Activated B cell treated with CpG ODN at 0.5 μM for 24 hours (primary cell): ENCODE measurements at regions not wholly inside any gene's neighbourhood (a gene's known extent, or its start where the extent isn't known, plus 50 kb on each side); places are given as distances from the start of the nearest gene placed in this dataset.
"Not testable (repeated sequence)": the region's sequence is repeated elsewhere in the genome, so short reads cannot be mapped to it uniquely, and the experiment has no call there.

Experiments
- ATAC-seq: fragments of 200-7000 bp; cut with Tn5 transposase; one replicate; pipeline ENCODE4 v1.10.0; 2021; ENCODE audit warnings: low read depth, mild to moderate bottlenecking, moderate library complexity
- CTCF ChIA-PET: fragments of 350-600 bp; sonication (Branson Sonifier 250); formaldehyde crosslinking; loops from one replicate; lab custom pipeline; 2021; ENCODE audit warnings: antibody characterized with exemption; lab: Charles Lee
- POLR2A ChIA-PET: fragments of 350-600 bp; sonication (Branson Sonifier 250); formaldehyde crosslinking; loops from one replicate; lab custom pipeline; 2021; ENCODE audit warnings: antibody characterized with exemption; lab: Charles Lee
- DNase-seq: peaks from one replicate; pipeline ENCODE4 v3.0.0; 2022
- H3K27ac Mint-ChIP-seq: one replicate; pipeline ENCODE4 v1.8.0; 2020; ENCODE audit warnings: mixed read lengths
- H3K27me3 Mint-ChIP-seq: one replicate; pipeline ENCODE4 v1.8.0; 2021; ENCODE audit warnings: mixed read lengths
- H3K36me3 Mint-ChIP-seq: one replicate; pipeline ENCODE4 v1.8.0; 2021; ENCODE audit warnings: low read depth, mixed read lengths
- H3K4me1 Mint-ChIP-seq: one replicate; pipeline ENCODE4 v1.8.0; 2021; ENCODE audit warnings: mixed read lengths
- H3K4me3 Mint-ChIP-seq: one replicate; pipeline ENCODE4 v1.8.0; 2020; ENCODE audit warnings: mild to moderate bottlenecking, mixed read lengths
- H3K9me3 Mint-ChIP-seq: one replicate; pipeline ENCODE4 v1.8.0; 2020; ENCODE audit warnings: mixed read lengths
- intact Hi-C: fragments of 100-400 bp; cut with micrococcal nuclease; formaldehyde crosslinking; loops from one replicate; pipeline ENCODE4 v1.15.1; 2024
- TF ChIP-seq, protein P1 (sequence below): fragments of 200-600 bp; IDR thresholded peaks from one replicate; pipeline ENCODE4 v1.8.0; 2022; ENCODE audit warnings: antibody characterized with exemption, mild to moderate bottlenecking

DNA sequence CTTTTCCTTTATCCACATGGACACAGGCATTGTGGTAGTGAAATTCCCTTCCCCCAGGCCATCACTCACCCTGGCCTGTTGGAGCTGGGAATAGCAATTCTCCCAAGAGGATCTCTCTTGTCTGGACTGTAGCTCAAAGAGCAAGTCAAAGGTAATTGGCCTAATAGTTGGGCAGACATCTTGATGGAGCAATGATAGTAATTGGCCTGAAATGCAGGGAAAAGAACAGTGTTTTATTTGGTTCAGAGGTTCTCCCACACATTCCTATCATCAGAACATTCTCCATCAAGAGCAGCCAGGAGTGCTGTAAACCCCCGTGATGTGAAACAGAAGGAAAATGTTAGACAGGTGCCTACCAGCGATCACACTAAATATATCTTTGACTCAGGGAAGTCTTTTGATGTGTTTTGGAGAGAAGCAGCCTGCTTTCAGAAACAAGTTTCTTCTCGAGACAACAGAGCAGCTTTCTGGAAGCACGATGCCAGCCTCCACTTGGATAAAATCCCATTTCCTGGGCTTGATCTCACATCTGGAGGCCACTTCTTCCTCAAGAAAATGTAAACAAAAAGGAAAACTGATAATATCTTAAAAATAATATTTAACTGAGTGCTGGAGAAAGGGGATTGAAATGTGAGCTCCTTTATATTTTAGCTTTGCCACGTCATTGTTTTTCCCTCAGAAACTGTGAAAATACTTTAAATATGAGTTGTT is 198.1 kb upstream of the WWC1 start:
- Mint-ChIP-seq H3K36me3 (no peaks in the 10 kb centered on the region), H3K27me3 (no peaks in the 10 kb centered on the region), H3K27ac (no peak overlapping the region), H3K9me3 (no peaks in the 10 kb centered on the region), H3K4me3 (no peak overlapping the region), H3K4me1 (no peaks in the 10 kb centered on the region)
- CTCF ChIA-PET, result no interaction called here
- POLR2A ChIA-PET, result no interaction called here
- no peak for ATAC-seq
- no peak for DNase-seq
- TF ChIP-seq, protein P1, sequence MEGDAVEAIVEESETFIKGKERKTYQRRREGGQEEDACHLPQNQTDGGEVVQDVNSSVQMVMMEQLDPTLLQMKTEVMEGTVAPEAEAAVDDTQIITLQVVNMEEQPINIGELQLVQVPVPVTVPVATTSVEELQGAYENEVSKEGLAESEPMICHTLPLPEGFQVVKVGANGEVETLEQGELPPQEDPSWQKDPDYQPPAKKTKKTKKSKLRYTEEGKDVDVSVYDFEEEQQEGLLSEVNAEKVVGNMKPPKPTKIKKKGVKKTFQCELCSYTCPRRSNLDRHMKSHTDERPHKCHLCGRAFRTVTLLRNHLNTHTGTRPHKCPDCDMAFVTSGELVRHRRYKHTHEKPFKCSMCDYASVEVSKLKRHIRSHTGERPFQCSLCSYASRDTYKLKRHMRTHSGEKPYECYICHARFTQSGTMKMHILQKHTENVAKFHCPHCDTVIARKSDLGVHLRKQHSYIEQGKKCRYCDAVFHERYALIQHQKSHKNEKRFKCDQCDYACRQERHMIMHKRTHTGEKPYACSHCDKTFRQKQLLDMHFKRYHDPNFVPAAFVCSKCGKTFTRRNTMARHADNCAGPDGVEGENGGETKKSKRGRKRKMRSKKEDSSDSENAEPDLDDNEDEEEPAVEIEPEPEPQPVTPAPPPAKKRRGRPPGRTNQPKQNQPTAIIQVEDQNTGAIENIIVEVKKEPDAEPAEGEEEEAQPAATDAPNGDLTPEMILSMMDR, result no peak
- intact Hi-C loops, result no loop called here

DNA sequence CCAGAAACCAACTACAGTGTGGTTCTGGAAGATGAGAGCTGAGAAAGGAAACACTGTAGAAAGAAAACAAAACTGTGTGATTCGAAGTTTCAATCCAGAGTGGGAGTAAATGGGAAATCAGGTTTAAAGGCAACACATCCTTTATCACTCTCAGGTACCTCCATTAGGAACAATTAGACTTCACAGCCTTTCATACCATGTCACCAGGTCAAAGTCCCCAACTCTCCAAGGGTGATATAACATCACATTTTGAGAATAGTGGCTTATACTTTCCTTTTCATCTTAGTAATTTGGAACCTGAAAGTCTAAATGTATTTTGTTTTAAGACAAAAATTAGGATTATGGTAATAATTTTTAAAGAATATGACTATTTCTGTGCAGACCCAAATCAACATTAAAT is 194.9 kb upstream of the WWC1 start:
- H3K9me3 Mint-ChIP-seq, result no peaks in the 10 kb centered on the region
- H3K27ac Mint-ChIP-seq, result no peak overlapping the region
- H3K4me1 Mint-ChIP-seq, result no peaks in the 10 kb centered on the region
- H3K36me3 Mint-ChIP-seq, result no peaks in the 10 kb centered on the region
- H3K4me3 Mint-ChIP-seq, result no peak overlapping the region
- intact Hi-C loops, result no loop called here
- no peaks in the 10 kb centered on the region for H3K27me3 Mint-ChIP-seq
- DNase-seq, result no peak
- CTCF ChIA-PET, result no interaction called here
- POLR2A ChIA-PET, result no interaction called here
- TF ChIP-seq, protein P1, result no peak
- no peak for ATAC-seq

DNA sequence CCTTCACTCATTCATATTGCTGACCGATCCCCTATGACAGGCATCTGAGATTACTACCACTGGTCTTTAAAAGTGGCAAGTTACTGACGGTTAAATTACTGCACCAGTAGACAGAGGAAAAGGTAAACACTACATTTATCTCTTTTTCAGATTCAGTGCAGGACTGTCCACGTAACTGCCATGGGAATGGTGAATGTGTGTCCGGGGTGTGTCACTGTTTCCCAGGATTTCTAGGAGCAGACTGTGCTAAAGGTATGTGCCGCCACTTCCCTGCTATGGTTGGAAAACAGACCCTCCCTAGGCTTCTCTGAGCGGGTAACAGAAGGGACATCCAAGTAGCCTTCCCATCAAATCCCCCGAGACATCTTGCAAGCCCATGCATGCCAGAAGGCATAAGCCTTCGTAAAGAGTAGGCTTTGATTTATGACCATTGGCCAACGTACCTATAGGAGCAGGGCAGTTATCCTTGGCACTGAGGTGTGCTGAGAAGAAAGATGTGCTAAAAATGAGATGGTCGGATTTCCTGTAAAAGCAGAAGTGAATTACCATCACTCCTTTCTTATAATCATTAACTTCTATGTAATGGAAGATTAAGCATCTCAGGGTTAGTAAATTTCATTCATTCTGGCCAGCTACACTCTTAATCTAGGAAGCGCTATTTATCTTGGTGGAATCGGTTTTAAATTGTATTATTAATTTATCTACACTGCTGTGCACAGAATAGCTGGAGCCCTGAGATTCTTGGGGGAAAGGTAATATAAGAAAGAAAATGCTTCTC is 193.4 kb upstream of the WWC1 start:
- TF ChIP-seq, protein P1, result no peak
- Mint-ChIP-seq H3K9me3 (no peaks in the 10 kb centered on the region), H3K36me3 (no peaks in the 10 kb centered on the region), H3K27me3 (no peaks in the 10 kb centered on the region), H3K4me1 (no peaks in the 10 kb centered on the region), H3K27ac (no peak overlapping the region), H3K4me3 (no peak overlapping the region)
- CTCF ChIA-PET, result no interaction called here
- intact Hi-C loops, result no loop called here
- POLR2A ChIA-PET, result no interaction called here
- ATAC-seq (no peak), DNase-seq (no peak)

DNA sequence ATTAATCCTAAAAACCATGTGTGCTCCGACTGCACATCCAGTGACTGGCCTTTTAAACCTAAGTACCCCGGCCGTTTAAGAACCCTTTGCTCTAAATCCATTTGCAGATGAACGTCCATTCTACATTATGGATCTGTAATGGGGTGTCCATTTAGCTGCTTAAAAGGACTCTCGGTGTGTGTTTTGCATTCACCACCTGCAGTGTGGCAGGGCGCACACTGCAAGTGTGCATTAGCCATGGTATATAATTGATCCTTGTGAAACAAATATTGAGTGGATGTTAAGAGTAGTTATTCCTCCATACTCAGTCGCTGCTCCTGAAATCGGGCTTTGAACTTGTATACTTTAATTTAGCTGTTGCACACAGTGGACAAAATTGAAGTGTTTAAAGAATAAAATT is 190.1 kb upstream of the WWC1 start:
- intact Hi-C loops, result no loop called here
- TF ChIP-seq, protein P1, result no peak
- no peaks in the 10 kb centered on the region for H3K4me1 Mint-ChIP-seq
- ChIA-PET POLR2A (no interaction called here), CTCF (no interaction called here)
- no peaks in the 10 kb centered on the region for H3K36me3 Mint-ChIP-seq
- no peaks in the 10 kb centered on the region for H3K9me3 Mint-ChIP-seq
- no peak for ATAC-seq
- H3K27me3 Mint-ChIP-seq, result no peaks in the 10 kb centered on the region
- no peak for DNase-seq
- no peak overlapping the region for H3K4me3 Mint-ChIP-seq
- H3K27ac Mint-ChIP-seq, result no peak overlapping the region

DNA sequence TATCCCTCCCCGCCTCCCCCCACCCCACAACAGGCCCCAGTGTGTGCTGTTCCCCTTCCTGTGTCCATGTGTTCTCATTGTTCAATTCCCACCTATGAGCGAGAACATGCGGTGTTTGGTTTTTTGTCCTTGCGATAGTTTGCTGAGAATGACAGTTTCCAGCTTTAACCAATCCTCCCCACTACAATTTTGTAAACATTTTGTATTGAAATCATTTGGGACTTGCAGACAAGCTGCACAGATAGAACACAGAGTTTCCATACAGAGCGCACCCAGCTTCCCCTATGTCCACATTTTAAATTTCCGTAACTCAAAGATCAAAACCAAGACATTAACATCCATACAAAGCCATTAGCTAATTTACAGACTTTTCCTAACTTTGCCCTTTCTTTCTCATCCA is 188.4 kb upstream of the WWC1 start:
- DNase-seq, H3K4me3 Mint-ChIP-seq, intact Hi-C loops, ATAC-seq, H3K27ac Mint-ChIP-seq, H3K4me1 Mint-ChIP-seq, POLR2A ChIA-PET, H3K27me3 Mint-ChIP-seq, H3K36me3 Mint-ChIP-seq, H3K9me3 Mint-ChIP-seq, CTCF ChIA-PET: not testable (repeated sequence)
